ENCODE measurements at regions not wholly inside any gene's neighbourhood (a gene's known extent, or its start where the extent isn't known, plus 50 kb on each side); places are given as distances from the start of the nearest gene placed in this dataset.
"Not testable (repeated sequence)": the region's sequence is repeated elsewhere in the genome, so short reads cannot be mapped to it uniquely, and the experiment has no call there.

DNA sequence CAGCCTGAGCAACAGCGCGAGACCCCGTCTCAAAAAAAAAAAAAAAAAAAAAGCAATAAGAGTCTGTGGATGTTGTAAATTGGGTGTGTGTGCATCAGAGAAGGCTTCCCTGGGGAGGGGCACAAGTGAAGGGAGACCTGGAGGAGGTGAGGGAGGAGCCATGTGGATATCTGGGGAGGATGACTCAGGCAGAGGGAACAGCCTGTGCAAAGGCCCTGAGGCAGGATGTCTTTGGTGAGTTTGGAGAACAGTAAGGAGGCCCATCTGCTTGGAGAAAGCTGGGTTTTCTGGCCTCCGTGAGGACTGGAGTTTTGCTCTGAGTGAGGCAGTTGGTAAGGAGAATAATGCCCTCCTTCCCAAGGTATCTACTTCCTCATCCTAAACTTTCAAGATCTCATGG lies 81.9 kb upstream of the ADGRL1 start:
- not testable (repeated sequence) for H3K4me3 ChIP-seq; H3K27ac ChIP-seq; DNase-seq (ENCODE audit: low spot score)

DNA sequence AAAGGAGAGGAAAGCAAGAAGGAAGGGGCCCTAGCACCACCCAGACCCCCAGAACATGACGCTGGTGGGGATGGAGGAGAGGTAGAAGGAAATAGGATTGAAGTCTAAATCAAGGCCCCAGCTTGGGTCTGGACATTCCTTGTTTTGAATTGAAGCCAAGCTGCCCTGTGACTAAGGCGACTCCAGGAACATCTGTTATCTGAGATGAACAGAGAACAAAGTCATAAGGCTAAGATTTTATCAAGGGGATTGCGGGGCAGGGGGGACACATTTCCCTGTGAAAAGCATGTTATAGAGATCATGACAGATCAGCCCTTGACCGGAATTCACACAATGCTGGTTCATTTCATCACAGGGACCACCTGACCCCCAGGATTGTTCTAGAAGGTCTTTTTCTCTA lies 80.6 kb upstream of the ADGRL1 start:
- not testable (repeated sequence) for H3K4me3 ChIP-seq; DNase-seq (ENCODE audit: low spot score); H3K27ac ChIP-seq

DNA sequence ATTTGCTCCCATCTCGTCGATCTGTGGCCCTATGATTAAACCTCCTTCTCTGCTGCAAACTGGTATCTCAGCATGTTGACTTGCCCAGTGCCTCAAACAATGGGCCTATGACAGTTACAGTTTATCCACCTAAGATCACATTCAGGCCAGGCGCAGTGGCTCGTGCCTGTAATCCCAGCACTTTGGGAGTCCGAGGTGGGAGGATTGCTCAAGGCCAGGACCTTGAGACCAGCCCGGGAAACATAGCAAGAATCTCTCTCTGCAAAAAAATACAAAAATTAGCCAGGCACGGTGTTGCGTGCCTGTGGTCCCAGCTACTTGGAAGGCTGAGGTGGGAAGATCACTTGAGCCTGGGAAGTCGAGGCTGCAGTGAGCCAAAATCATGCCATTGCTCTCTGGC lies 79.8 kb upstream of the ADGRL1 start:
- H3K4me3 ChIP-seq; H3K27ac ChIP-seq; DNase-seq (ENCODE audit: low spot score): not testable (repeated sequence)

DNA sequence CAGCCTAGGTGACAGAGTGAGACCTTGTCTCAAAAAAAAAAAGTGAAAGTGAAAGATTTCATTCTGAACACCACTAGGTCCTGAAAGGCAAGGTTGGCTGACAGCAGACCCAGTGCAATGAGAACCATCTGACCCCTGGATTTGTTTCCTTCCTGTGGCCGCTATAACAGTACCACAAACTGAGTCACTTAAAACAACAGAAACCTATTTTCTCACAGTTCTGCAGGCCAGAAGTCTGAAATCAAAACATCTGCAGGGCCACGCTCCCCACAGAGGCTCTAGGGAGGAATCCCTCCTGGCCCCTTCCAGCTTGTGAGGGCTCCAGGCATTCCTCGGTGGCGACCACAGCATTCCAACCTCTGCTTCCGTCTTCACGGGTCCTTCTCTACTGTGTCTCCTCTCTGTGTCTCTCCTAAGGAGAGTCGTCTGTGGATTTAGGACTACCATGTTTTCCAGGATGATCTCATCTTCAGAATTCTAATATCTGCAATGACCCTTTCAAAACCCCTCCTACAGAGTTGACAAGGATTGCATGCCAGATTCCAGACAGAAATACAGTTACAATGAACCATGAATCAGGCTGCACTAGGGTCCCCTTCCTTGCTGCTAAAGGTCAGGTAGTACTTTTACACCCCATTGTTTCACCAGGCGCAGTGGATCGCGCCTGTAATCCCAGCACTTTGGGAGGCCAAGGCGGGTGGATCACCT lies 78.0 kb upstream of the ADGRL1 start:
- peak overlapping the region in 1 of 2 donors; percentile 58 for H3K27ac ChIP-seq
- H3K4me3 ChIP-seq; DNase-seq (ENCODE audit: low spot score): not testable (repeated sequence)

DNA sequence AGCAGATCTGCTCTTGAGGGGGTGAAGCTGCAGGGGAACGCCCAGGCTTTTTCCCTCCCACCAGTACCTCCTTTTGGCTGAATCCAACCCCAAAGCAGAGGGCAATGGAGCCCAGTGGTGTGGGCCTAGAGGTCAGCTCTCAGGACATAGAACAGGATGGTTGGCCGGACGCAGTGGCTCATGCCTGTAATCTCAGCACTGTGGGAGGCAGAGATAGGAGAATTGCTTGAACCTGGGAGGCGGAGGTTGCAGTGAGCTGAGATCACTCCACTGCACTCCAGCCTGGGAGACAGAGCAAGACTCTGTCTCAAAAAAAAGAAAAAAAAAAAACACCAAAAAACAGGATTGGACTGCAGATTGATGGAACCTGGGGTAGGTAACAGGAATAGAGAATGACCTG lies 73.3 kb upstream of the ADGRL1 start:
- not testable (repeated sequence) for H3K4me3 ChIP-seq; H3K27ac ChIP-seq; DNase-seq (ENCODE audit: low spot score)

DNA sequence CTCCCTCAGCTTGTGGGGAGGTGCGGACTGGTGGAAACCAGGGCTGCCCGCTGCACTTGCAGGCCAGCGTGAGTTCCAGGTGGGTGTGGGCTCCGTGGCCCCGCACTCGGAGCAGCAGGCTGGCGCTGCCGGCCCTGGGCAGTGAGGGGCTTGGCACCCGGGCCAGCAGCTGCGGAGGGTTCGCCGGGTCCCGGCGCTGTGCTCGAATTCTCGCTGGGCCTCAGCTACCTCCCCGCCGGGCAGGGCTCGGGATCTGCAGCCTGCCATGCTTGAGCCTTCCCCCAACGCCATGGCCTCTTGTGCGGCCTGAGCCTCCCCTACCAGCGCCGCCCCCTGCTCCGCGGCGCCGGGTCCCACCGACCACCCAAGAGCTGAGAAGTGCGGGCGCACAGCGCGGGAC lies 71.6 kb upstream of the ADGRL1 start:
- Histone ChIP-seq H3K4me3 (no peak overlapping the region), H3K27ac (no peak overlapping the region)
- DNase-seq (ENCODE audit: low spot score): no peak
- TF ChIP-seq, protein P1, sequence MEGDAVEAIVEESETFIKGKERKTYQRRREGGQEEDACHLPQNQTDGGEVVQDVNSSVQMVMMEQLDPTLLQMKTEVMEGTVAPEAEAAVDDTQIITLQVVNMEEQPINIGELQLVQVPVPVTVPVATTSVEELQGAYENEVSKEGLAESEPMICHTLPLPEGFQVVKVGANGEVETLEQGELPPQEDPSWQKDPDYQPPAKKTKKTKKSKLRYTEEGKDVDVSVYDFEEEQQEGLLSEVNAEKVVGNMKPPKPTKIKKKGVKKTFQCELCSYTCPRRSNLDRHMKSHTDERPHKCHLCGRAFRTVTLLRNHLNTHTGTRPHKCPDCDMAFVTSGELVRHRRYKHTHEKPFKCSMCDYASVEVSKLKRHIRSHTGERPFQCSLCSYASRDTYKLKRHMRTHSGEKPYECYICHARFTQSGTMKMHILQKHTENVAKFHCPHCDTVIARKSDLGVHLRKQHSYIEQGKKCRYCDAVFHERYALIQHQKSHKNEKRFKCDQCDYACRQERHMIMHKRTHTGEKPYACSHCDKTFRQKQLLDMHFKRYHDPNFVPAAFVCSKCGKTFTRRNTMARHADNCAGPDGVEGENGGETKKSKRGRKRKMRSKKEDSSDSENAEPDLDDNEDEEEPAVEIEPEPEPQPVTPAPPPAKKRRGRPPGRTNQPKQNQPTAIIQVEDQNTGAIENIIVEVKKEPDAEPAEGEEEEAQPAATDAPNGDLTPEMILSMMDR (IDR thresholded peaks at IDR 0.05): no peak

DNA sequence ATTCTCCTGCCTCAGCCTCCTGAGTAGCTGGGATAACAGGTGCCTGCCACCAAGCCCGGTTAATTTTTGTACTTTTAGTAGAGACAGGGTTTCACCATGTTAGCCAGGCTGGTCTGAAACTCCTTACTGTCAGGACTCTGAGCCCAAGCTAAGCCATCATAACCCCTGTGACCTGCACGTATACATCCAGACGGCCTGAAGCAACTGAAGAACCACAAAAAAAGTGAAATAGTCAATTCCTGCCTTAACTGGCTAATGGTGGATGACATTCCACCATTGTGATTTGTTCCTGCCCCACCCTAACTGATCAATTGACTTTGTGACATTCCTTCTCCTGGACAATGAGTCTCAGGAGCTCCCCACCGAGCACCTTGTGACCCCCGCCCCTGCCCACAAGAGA lies 69.9 kb upstream of the ADGRL1 start:
- H3K27ac ChIP-seq; DNase-seq (ENCODE audit: low spot score); H3K4me3 ChIP-seq: not testable (repeated sequence)

DNA sequence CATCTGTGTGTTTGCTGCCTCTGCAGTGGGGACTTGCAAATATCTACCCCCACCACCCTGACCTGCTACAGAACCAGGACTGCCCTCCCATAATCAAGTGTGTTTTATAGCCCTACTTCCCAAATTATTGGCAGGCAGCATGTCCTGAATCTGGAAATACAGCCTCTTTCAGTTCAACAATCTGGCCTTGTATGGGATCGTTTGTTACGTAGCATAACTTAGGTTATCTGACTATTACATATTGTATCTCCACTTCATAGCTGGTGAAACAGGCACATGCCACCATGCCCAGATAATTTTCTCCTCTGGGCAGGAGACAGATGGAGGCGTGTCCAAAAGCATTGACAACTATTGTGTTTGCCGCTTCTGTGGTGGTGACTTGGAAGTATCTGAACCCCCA lies 66.7 kb upstream of the ADGRL1 start:
- Histone ChIP-seq H3K4me3 (no peak overlapping the region), H3K27ac (no peak overlapping the region)
- no peak for DNase-seq (ENCODE audit: low spot score)
- TF ChIP-seq, protein P1 (IDR thresholded peaks at IDR 0.05): no peak

DNA sequence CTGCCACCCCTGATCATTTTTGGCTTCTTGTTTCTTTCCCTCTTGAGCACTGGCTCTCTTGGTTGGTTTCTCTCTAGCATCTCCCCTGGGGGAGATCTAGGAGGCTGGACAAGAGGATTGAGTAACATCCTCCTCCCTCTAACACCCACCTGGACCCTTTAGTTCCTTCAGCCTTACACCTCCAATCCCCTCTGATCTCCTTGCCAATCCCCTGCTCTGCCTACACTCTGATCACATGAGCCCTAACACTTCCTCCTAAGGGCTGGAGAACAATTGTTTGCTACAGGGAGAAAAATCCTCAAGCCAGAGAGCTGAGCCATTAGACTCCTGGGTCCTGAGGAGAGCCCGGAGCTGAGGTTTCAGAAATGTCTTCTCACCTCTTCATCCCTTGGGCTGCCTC lies 65.9 kb upstream of the ADGRL1 start:
- no peak overlapping the region for H3K4me3 ChIP-seq
- TF ChIP-seq, protein P1 (IDR thresholded peaks at IDR 0.05): no peak
- DNase-seq (ENCODE audit: low spot score): no peak
- H3K27ac ChIP-seq: no peak overlapping the region

DNA sequence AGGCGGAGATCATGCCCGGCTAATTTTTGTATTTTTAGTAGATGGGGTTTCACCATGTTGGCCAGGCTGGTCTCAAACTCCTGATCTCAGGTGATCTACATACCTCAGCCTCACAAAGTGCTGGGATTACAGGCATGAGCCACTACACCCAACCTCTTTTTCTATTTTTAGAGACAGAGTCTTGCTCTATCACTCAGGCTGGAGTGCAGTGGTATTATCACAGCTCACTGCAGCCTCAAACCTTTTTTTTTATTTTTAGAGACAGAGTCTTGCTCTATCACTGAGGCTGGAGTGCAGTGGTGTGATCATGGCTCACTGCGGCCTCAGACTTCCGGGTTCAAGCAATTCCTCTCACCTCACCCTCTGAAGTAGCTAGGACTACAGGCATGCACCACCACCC lies 64.6 kb upstream of the ADGRL1 start:
- not testable (repeated sequence) for H3K4me3 ChIP-seq; H3K27ac ChIP-seq; DNase-seq (ENCODE audit: low spot score)

DNA sequence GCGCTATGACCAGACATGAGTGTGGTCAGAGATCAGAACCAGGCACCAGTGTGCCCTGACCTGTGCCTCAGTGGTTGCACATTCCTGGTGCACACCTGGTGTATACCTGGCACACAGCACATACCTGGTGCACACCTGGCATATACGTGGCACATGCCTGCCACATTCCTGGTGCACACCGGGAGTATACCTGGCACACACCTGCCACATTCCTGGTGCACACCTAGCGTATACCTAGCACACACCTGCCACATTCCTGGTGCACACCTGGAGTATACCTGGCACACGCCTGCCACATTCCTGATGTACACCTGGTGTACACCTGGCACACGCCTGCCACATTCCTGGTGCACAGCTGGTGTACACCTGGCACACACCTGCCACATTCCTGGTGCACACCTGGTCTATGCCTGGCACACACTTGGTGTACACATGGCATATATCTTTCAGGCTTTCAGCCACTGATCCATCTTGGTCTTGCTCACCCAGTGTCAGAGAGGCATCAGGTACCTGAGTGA lies 61.3 kb upstream of the ADGRL1 start:
- Histone ChIP-seq H3K4me3 (no peak overlapping the region), H3K27ac (no peak overlapping the region)
- no peak for DNase-seq (ENCODE audit: low spot score)
- TF ChIP-seq, protein P1 (IDR thresholded peaks at IDR 0.05): no peak

DNA sequence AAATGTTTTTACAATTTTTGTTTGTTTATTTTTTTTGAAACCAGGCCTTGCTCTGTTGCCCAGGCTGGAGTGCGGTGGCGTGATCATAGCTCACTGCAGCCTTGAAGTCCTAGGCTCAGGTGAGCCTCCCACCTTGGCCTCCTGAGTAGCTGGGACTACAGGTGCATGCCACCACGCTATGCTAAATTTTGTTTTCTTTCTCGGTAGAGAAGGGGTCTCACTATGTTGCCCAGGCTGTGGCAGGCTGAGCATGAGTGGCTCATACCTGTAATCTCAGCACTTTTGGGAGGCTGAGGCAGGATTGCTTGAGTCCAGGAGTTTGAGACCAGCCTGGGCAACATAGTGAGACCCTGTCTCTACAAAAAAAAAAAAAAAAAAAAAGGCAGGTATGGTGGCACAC lies 60.2 kb upstream of the ADGRL1 start:
- DNase-seq (ENCODE audit: low spot score); H3K27ac ChIP-seq; H3K4me3 ChIP-seq: not testable (repeated sequence)

Data from coronary artery (tissue), 2 donors.